ENCODE measurements at regions not wholly inside any gene's neighbourhood (a gene's known extent, or its start where the extent isn't known, plus 50 kb on each side); places are given as distances from the start of the nearest gene placed in this dataset.
A peak's percentile ranks its signal among the peaks of the same experiment; 100 is the strongest.

GRCh38 chr5:159422910-159423309, 92.6 kb upstream of the IL12B start:
- DNase-seq (ENCODE audit: low spot score), result no peak

- DNase-seq (ENCODE audit: low spot score), result no peak
These were observed 93.8 kb upstream of the IL12B start for GRCh38 chr5:159424123-159424522.

- no peak for DNase-seq (ENCODE audit: low spot score)
These were observed 96.4 kb upstream of the IL12B start for GRCh38 chr5:159426694-159427093.

GRCh38 chr5:159427180-159428012, 97.1 kb upstream of the IL12B start:
- no peak for DNase-seq (ENCODE audit: low spot score)

- DNase-seq (ENCODE audit: low spot score), result no peak
These were observed 100.2 kb upstream of the IL12B start for GRCh38 chr5:159430361-159431012.

- DNase-seq (ENCODE audit: low spot score), result no peak
These were observed 105.6 kb upstream of the IL12B start for GRCh38 chr5:159435855-159436254.

- DNase-seq (ENCODE audit: low spot score), result no peak
These were observed 107.8 kb upstream of the IL12B start for GRCh38 chr5:159438092-159438491.

- no peak for DNase-seq (ENCODE audit: low spot score)
These were observed 108.7 kb upstream of the IL12B start for GRCh38 chr5:159439002-159439401.

GRCh38 chr5:159440235-159440634, 109.9 kb upstream of the IL12B start:
- no peak for DNase-seq (ENCODE audit: low spot score)

GRCh38 chr5:159440968-159441367, 110.7 kb upstream of the IL12B start:
- no peak for DNase-seq (ENCODE audit: low spot score)

GRCh38 chr5:159441441-159441840, 111.2 kb upstream of the IL12B start:
- DNase-seq (ENCODE audit: low spot score), result no peak

GRCh38 chr5:159442206-159442850, 112.0 kb upstream of the IL12B start:
- no peak for DNase-seq (ENCODE audit: low spot score)

- peak; percentile 48 for DNase-seq (ENCODE audit: low spot score)
These were observed 114.3 kb upstream of the IL12B start for GRCh38 chr5:159444441-159445082.

GRCh38 chr5:159447116-159447515, 116.8 kb upstream of the IL12B start:
- DNase-seq (ENCODE audit: low spot score), result no peak

- no peak for DNase-seq (ENCODE audit: low spot score)
These were observed 118.6 kb upstream of the IL12B start for GRCh38 chr5:159448841-159449407.

GRCh38 chr5:159449925-159450324, 119.6 kb upstream of the IL12B start:
- no peak for DNase-seq (ENCODE audit: low spot score)

GRCh38 chr5:159450417-159450816, 120.1 kb upstream of the IL12B start:
- DNase-seq (ENCODE audit: low spot score), result no peak

- peak; percentile 81 for DNase-seq (ENCODE audit: low spot score)
These were observed 121.1 kb upstream of the IL12B start for GRCh38 chr5:159451197-159452052.

- DNase-seq (ENCODE audit: low spot score), result no peak
These were observed 122.3 kb upstream of the IL12B start for GRCh38 chr5:159452480-159453167.

- DNase-seq (ENCODE audit: low spot score), result no peak
These were observed 122.9 kb upstream of the IL12B start for GRCh38 chr5:159453209-159453608.

- DNase-seq (ENCODE audit: low spot score), result no peak
These were observed 126.0 kb upstream of the IL12B start for GRCh38 chr5:159456261-159456660.

Measured in hepatic stellate cell (primary cell).